ENCODE measurements at regions not wholly inside any gene's neighbourhood (a gene's known extent, or its start where the extent isn't known, plus 50 kb on each side); places are given as distances from the start of the nearest gene placed in this dataset.
A peak's percentile ranks its signal among the peaks of the same experiment; 100 is the strongest.

- Histone ChIP-seq H2AK5ac (ENCODE audit: low read depth, low read length) (no peak overlapping the region), H3K18ac (ENCODE audit: extremely low read depth, low read length) (no peak overlapping the region)
- no peak for FAIRE-seq
Observed at GRCh38 chr2:209348433-209348832, 75.4 kb upstream of the MAP2 start.

More at GRCh38 chr2:209348433-209348832, 75.4 kb upstream of the MAP2 start:
- H3K14ac ChIP-seq (ENCODE audit: insufficient read length): no peak overlapping the region
- no peak overlapping the region for H2BK15ac ChIP-seq (ENCODE audit: low read length)
- no peak overlapping the region for H4K91ac ChIP-seq (replicated peaks; ENCODE audit: insufficient read length, low read length)
- no peak overlapping the region for H3K56ac ChIP-seq (replicated peaks; ENCODE audit: insufficient read length, low read depth, low read length)
- H3K79me1 ChIP-seq (ENCODE audit: low read depth, low read length): no peaks in the 10 kb centered on the region
- WGBS, 2 experiments (ENCODE audit: extremely low coverage in 1 of 2, insufficient coverage in 1 of 2, insufficient read length in 1 of 2, insufficient replicate concordance in 2 of 2, low coverage in 1 of 2, low lambda C conversion rate in 2 of 2, missing lambda C conversion rate in 1 of 2): 68% methylated on average over 6 of the region's 6 CpGs; no CpG with 5 or more reads in 1 of the 2 experiments
- no peaks in the 10 kb centered on the region for H3K36me3 ChIP-seq (ENCODE audit: control insufficient read depth in 2 of 4, insufficient read depth in 4 of 4, low read length in 3 of 4)
- H2BK12ac ChIP-seq (ENCODE audit: low read depth, low read length): no peak overlapping the region
- no peak overlapping the region for H2BK120ac ChIP-seq (replicated peaks; ENCODE audit: low read depth, low read length)
- peaks cover 0 to 11% (median 2%) of the 10 kb centered on the region in 4 experiments; a peak in 2 of 7 replicates for H3K4me1 ChIP-seq (replicated peaks in 1 of 4; ENCODE audit: control insufficient read depth in 3 of 4, insufficient read depth in 4 of 4, low read length in 3 of 4)
- no peaks in the 10 kb centered on the region for H3K23me2 ChIP-seq (ENCODE audit: low read depth, low read length)
- H2AFZ ChIP-seq (ENCODE audit: low read length): peak overlapping the region; percentile 42; the same call in 1 of the 2 replicates
- no peak overlapping the region for H2BK20ac ChIP-seq (ENCODE audit: low read length)
- no peak overlapping the region for H4K5ac ChIP-seq (ENCODE audit: insufficient read length, low read depth, low read length)
- H3K4me3 ChIP-seq (ENCODE audit: extremely low read depth in 1 of 4, insufficient read depth in 2 of 4, low read depth in 3 of 4, low read length in 4 of 4): no peak overlapping the region
- no peak overlapping the region for H3K9ac ChIP-seq (replicated peaks in 1 of 4; ENCODE audit: extremely low read depth in 1 of 4, low read depth in 3 of 4, low read length in 3 of 4)
- H3K9me3 ChIP-seq (ENCODE audit: insufficient read depth in 2 of 2, low read depth in 1 of 2, low read length in 1 of 2): no peaks in the 10 kb centered on the region
- CTCF ChIA-PET (ENCODE audit: partially characterized antibody): interaction anchor here (1.5 to 3.3 kb wide), 2 partner anchors 14 to 207 kb away, joined by 4 to 13 read pairs; no protein-coding TSS in a partner anchor
- no peaks in the 10 kb centered on the region for H3K79me2 ChIP-seq (ENCODE audit: control insufficient read depth in 1 of 2, insufficient read depth in 2 of 2, low read length in 2 of 2)
- DNase-seq (ENCODE audit: low read depth in 1 of 2, low spot score in 2 of 2): no peak
- no peaks in the 10 kb centered on the region for H4K20me1 ChIP-seq (replicated peaks in 1 of 2; ENCODE audit: control insufficient read depth in 1 of 2, insufficient read depth in 2 of 2, low read length in 2 of 2)
- TF ChIP-seq CBX8 (IDR thresholded peaks at IDR 0.05; ENCODE audit: borderline replicate concordance, low read depth, low read length) (no peak), RXRA (IDR thresholded peaks at IDR 0.05; ENCODE audit: insufficient read depth, low read depth, low read length) (no peak)
- POLR2A ChIA-PET (ENCODE audit: partially characterized antibody): interaction anchor here (0.5 kb wide), 1 partner anchor 22 kb away, joined by 3 read pairs; no protein-coding TSS in a partner anchor
- H3K27ac ChIP-seq (ENCODE audit: low read depth, low read length): no peak overlapping the region
- no peak overlapping the region for H4K8ac ChIP-seq (ENCODE audit: extremely low read depth, insufficient read depth, low read length)
- no peak overlapping the region for H2BK5ac ChIP-seq (ENCODE audit: low read depth, low read length)
- H3K27me3 ChIP-seq (replicated peaks in 1 of 4; ENCODE audit: control insufficient read depth in 3 of 4, extremely low read depth in 1 of 4, insufficient read depth in 3 of 4, low read length in 3 of 4): no peaks in the 10 kb centered on the region
- no peak overlapping the region for H3K4ac ChIP-seq (replicated peaks; ENCODE audit: insufficient read length, low read depth, low read length)
- no peak overlapping the region for H3K23ac ChIP-seq (ENCODE audit: insufficient read length)
- no peak overlapping the region for H3K4me2 ChIP-seq (ENCODE audit: insufficient read depth in 1 of 2, low read depth in 2 of 2, low read length in 2 of 2)
